ENCODE measurements at regions not wholly inside any gene's neighbourhood (a gene's known extent, or its start where the extent isn't known, plus 50 kb on each side); places are given as distances from the start of the nearest gene placed in this dataset.
A peak's percentile ranks its signal among the peaks of the same experiment; 100 is the strongest.

GRCh38 chr3:84126160-84126559 lies 832.6 kb upstream of the CADM2 start:
- TF ChIP-seq, protein P1, sequence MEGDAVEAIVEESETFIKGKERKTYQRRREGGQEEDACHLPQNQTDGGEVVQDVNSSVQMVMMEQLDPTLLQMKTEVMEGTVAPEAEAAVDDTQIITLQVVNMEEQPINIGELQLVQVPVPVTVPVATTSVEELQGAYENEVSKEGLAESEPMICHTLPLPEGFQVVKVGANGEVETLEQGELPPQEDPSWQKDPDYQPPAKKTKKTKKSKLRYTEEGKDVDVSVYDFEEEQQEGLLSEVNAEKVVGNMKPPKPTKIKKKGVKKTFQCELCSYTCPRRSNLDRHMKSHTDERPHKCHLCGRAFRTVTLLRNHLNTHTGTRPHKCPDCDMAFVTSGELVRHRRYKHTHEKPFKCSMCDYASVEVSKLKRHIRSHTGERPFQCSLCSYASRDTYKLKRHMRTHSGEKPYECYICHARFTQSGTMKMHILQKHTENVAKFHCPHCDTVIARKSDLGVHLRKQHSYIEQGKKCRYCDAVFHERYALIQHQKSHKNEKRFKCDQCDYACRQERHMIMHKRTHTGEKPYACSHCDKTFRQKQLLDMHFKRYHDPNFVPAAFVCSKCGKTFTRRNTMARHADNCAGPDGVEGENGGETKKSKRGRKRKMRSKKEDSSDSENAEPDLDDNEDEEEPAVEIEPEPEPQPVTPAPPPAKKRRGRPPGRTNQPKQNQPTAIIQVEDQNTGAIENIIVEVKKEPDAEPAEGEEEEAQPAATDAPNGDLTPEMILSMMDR (IDR thresholded peaks at IDR 0.05; ENCODE audit: insufficient read depth, low read length, severe bottlenecking): no peak
- DNase-seq (ENCODE audit: low read depth): no peak
- FAIRE-seq: no peak

GRCh38 chr3:84128024-84128423 lies 830.8 kb upstream of the CADM2 start:
- TF ChIP-seq, protein P1 (IDR thresholded peaks at IDR 0.05; ENCODE audit: insufficient read depth, low read length, severe bottlenecking): no peak
- H3K27me3 ChIP-seq (ENCODE audit: control insufficient read depth, insufficient read depth, low read length): no peaks in the 10 kb centered on the region
- DNase-seq (ENCODE audit: low read depth) (no peak), FAIRE-seq (no peak)
- no peak overlapping the region for H3K4me3 ChIP-seq (ENCODE audit: low read depth, low read length)
- H3K36me3 ChIP-seq (ENCODE audit: control insufficient read depth, insufficient read depth, low read length): no peaks in the 10 kb centered on the region

More at GRCh38 chr3:84126160-84126559, 832.6 kb upstream of the CADM2 start:
- H3K36me3 ChIP-seq (ENCODE audit: control insufficient read depth, insufficient read depth, low read length): no peaks in the 10 kb centered on the region
- no peaks in the 10 kb centered on the region for H3K27me3 ChIP-seq (ENCODE audit: control insufficient read depth, insufficient read depth, low read length)
- H3K4me3 ChIP-seq (ENCODE audit: low read depth, low read length): no peak overlapping the region

- H3K27me3 ChIP-seq (ENCODE audit: control insufficient read depth, insufficient read depth, low read length): no peaks in the 10 kb centered on the region
- no peak overlapping the region for H3K4me3 ChIP-seq (ENCODE audit: low read depth, low read length)
- FAIRE-seq (no peak), DNase-seq (ENCODE audit: low read depth) (peak; percentile 5)
- H3K36me3 ChIP-seq (ENCODE audit: control insufficient read depth, insufficient read depth, low read length): no peaks in the 10 kb centered on the region
- TF ChIP-seq, protein P1 (IDR thresholded peaks at IDR 0.05; ENCODE audit: insufficient read depth, low read length, severe bottlenecking): no peak
Measured at GRCh38 chr3:84136425-84136824, 822.4 kb upstream of the CADM2 start.

DNA sequence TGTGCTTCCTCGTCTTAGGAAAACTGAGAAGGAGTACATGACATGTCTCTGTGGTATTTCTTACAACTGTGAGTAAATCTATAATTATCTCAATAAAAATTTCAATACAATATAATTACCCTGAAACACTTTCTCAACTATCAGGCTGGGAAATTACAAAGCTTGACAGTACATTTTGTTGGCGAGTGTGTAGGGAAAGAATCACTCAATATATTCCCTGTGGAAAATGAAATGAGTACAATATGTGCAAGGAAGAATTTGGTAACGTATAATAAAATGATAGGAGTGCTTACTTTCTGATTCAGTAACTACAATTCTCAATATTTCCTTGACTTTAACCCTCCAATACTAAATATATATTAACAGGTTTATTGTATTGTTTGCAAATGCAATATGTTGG lies 818.2 kb upstream of the CADM2 start:
- no peak for DNase-seq (ENCODE audit: low read depth)
- H3K27me3 ChIP-seq (ENCODE audit: control insufficient read depth, insufficient read depth, low read length): no peaks in the 10 kb centered on the region
- H3K4me3 ChIP-seq (ENCODE audit: low read depth, low read length): no peak overlapping the region
- FAIRE-seq: no peak
- TF ChIP-seq, protein P1 (IDR thresholded peaks at IDR 0.05; ENCODE audit: insufficient read depth, low read length, severe bottlenecking): no peak
- no peaks in the 10 kb centered on the region for H3K36me3 ChIP-seq (ENCODE audit: control insufficient read depth, insufficient read depth, low read length)

GRCh38 chr3:84141571-84141970 lies 817.2 kb upstream of the CADM2 start:
- DNase-seq (ENCODE audit: low read depth): no peak
- H3K27me3 ChIP-seq (ENCODE audit: control insufficient read depth, insufficient read depth, low read length): no peaks in the 10 kb centered on the region
- FAIRE-seq: no peak
- TF ChIP-seq, protein P1 (IDR thresholded peaks at IDR 0.05; ENCODE audit: insufficient read depth, low read length, severe bottlenecking): no peak
- no peak overlapping the region for H3K4me3 ChIP-seq (ENCODE audit: low read depth, low read length)
- no peaks in the 10 kb centered on the region for H3K36me3 ChIP-seq (ENCODE audit: control insufficient read depth, insufficient read depth, low read length)

GRCh38 chr3:84165328-84165727 lies 793.5 kb upstream of the CADM2 start:
- TF ChIP-seq, protein P1 (IDR thresholded peaks at IDR 0.05; ENCODE audit: insufficient read depth, low read length, severe bottlenecking): no peak
- DNase-seq (ENCODE audit: low read depth) (peak; percentile 25), FAIRE-seq (no peak)
- H3K4me3 ChIP-seq (ENCODE audit: low read depth, low read length): no peak overlapping the region
- no peaks in the 10 kb centered on the region for H3K27me3 ChIP-seq (ENCODE audit: control insufficient read depth, insufficient read depth, low read length)
- H3K36me3 ChIP-seq (ENCODE audit: control insufficient read depth, insufficient read depth, low read length): no peaks in the 10 kb centered on the region
